GM19025 (cell line): ENCODE measurements at regions not wholly inside any gene's neighbourhood (a gene's known extent, or its start where the extent isn't known, plus 50 kb on each side); places are given as distances from the start of the nearest gene placed in this dataset.
"Not testable (repeated sequence)": the region's sequence is repeated elsewhere in the genome, so short reads cannot be mapped to it uniquely, and the experiment has no call there.

Source experiments
- ATAC-seq: cut with Tn5 transposase; IDR thresholded peaks from one replicate; pipeline ENCODE4 v1.9.1; 2021; ENCODE audit warnings: mild to moderate bottlenecking, low read depth, moderate library complexity; ENCODE audit not compliant: unreplicated experiment

DNA sequence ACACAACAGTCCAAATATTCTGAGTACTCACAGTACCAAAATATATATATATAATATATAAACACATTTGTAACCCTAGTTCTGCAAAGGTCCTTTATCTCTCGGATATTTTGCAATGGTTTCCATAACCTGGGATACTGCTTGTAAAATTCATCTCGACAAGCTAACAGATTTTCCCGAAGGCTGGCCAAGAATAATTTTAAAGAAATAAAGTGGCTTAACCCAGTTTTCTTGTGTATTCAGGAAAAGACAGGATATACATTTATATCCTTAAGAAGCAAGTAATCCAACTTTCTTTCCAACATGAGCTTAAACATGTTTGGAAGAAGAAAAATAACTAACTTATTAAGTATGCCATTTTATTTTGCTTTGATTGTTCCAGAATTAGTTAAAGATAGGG, 348.7 kb upstream of the RUNX1 start:
- no peak for ATAC-seq

GRCh38 chr21:35396655-35397054, 347.6 kb upstream of the RUNX1 start:
- ATAC-seq: no peak

GRCh38 chr21:35395728-35396127, 346.6 kb upstream of the RUNX1 start:
- no peak for ATAC-seq

GRCh38 chr21:35394634-35395369, 345.7 kb upstream of the RUNX1 start:
- no peak for ATAC-seq

DNA sequence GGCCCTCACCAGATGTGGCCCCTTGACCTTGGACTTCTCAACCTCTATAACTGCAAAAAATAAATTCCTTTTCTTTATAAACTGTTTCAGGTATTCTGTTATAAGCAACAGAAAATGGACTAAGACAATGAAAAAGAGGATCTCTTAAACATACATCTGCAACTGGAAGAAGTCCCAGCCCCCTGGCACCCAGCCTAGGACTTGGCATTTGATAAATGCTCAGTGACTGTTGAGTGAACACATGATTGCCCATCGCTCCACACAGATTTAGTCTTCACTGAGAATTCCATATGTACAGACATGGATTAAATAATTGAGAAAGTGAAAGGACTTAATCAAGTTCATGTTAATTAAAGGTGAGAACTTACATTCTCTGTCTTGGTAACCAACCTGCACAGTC, 344.9 kb upstream of the RUNX1 start:
- no peak for ATAC-seq

- no peak for ATAC-seq
These were observed 341.1 kb upstream of the RUNX1 start for GRCh38 chr21:35390013-35390776.

DNA sequence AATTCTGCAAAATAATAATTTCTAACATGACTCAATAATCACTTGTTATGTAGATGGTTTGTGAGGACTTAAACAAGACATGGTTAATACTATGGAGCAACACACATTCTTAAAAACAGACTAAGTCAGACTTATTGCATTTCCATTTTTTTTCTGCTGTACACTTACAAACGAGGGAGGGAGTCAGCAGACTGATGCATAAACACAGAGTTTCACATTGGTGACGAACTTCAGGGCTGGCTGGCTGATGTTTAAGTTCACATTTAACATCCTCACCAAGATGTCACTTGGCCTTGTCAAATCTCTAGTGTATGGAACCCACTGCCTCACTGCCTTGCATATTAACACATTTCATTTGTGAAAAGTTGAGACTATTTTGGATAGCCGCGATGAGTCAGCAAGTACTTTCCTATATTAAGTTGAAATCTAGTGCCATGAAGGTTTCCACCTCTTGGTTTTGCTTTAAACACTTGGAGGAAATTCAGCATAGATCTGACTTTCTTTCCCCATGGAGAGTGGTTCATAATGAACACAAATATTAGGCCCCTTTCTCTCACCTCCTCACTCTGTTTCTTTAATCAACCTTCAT, 337.5 kb upstream of the RUNX1 start:
- ATAC-seq: no peak

DNA sequence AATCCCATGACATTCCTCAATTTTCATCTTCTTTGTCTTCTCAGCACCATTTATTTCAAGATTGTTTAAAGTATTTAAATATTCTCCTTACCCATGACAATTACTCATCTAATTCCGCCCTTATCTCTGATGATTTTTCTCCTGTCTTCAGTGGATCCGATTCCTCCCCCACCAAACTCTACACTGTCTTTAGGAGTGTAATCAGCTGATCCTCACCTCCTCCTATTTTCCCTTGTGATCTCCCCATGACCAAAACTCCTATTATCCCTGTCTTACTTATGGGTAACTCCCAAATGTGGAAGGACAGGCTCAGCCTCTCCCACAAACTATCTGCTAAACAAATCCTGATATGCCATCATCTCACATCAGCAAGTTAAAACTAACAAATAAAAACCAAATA, 335.3 kb upstream of the RUNX1 start:
- no peak for ATAC-seq

GRCh38 chr21:35382696-35383095, 333.6 kb upstream of the RUNX1 start:
- no peak for ATAC-seq

DNA sequence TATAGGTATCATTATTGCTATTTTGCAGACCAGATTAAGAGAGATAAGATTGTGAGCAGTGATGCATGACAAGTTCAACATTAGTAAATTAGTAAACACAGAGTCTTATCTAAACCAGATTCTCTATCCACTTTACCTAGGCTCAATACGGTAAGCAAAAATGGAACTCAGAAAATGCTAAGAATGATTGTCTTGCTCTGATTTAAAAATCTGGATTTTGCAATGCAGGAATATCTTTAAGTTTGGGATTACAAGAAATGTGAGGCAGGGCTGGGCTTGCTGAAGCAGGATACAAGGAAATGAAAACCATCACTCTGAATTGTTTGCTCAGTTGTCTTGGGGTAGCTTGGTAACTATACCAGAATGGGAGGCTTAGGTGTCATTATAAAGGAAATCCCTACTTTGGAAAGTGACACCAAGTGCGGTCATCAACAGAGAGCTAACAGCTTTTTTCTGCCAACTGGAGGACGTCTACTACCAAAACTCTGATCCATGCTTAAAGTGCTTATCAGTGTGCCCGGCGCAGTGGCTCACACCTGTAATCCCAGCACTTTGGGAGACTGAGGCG, 332.7 kb upstream of the RUNX1 start:
- no peak for ATAC-seq

DNA sequence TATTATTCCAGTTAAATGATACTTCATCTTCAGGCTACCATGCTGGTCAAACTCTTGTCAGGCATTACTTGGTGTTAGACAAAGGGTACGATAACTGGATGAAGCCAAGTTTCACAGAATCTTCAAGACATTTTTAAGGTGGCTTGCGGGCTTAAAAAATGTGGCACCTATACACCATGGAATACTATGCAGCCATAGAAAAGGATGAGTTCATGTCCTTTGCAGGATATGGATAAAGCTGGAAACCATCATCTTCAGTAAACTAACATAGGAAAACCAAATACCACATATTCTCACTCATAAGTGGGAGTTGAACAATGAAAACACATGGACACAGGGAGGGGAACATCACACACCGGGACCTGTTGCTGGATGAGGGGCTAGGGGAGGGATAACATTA, 331.2 kb upstream of the RUNX1 start:
- not testable (repeated sequence) for ATAC-seq

DNA sequence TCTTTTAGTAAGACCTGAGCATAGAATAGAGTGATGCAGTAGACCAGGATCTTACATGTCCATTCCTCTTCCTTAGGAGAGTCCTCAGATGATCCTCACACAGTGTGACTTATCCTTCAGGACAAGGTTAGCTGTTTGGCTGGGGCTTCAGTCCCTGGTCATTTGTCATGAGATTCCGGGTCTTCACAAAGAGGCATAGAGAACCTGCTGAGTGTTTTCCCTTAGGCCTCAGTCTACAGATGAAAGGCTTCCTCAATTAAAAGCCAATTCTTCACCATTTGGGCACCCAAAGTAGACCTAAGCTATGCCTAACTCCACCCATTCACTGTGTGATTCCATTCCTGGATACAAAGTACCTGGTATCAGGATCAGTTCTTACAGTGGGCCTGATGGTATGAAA, 329.8 kb upstream of the RUNX1 start:
- ATAC-seq: no peak

GRCh38 chr21:35377505-35378090, 328.5 kb upstream of the RUNX1 start:
- ATAC-seq: no peak

GRCh38 chr21:35376406-35377135, 327.5 kb upstream of the RUNX1 start:
- no peak for ATAC-seq

DNA sequence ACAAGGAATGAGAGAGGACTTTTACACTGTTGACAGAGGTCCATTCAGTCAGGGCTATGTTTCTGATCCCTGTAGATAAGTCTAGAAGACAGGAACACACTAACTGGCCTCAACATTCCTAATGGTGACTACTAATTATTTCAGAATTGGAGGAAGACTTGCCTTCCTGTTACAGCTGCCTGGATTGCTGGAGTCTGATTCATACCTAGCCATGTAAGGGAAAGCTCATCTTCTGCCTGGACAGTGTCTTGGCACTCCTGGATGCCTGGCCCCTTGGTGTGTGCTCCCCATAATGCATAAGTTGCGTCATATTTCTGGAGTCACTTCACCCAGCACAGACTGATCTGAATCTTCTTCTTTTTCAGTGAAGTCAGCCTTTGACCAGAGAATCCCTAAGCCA, 326.0 kb upstream of the RUNX1 start:
- ATAC-seq: no peak

GRCh38 chr21:35373998-35374397, 324.9 kb upstream of the RUNX1 start:
- no peak for ATAC-seq

GRCh38 chr21:35372201-35372600, 323.1 kb upstream of the RUNX1 start:
- no peak for ATAC-seq

DNA sequence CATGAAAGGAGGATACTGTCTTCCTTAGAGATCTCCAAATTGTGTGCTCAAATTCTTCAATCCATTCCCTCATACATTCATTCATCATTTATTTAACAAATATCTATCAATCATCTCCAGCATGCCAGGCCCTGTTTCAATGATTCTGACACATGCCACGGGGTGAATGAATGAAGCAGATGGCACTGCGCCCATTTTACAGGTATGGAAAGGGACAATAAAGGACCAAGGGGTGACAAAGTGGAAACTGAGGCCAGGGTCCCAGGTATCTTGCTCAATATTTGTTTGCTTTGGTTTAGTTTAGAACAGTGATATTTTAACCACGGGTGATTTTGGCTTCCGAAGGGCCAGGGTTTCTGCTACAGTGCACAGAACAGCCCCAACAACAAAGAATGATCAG, 321.6 kb upstream of the RUNX1 start:
- ATAC-seq: no peak

GRCh38 chr21:35370071-35370470, 321.0 kb upstream of the RUNX1 start:
- ATAC-seq: no peak

- ATAC-seq: no peak
These were observed 319.2 kb upstream of the RUNX1 start for GRCh38 chr21:35368326-35368725.
